Stimulated activated CD8-positive, alpha-beta memory T cell treated with anti-CD3 and anti-CD28 coated beads, Interleukin-2, amount 100 ng/mL, for 1 hour (primary cell): ENCODE measurements at regions not wholly inside any gene's neighbourhood (a gene's known extent, or its start where the extent isn't known, plus 50 kb on each side); places are given as distances from the start of the nearest gene placed in this dataset.
A peak's percentile ranks its signal among the peaks of the same experiment; 100 is the strongest.
"Not testable (repeated sequence)": the region's sequence is repeated elsewhere in the genome, so short reads cannot be mapped to it uniquely, and the experiment has no call there.

Experiments
- DNase-seq, 2 donors: peaks; one replicate each; pipeline ENCODE4 v3.0.0-alpha.2; 2020; ENCODE audit warnings: low read depth in 2 of 2

- DNase-seq, result no peak
These were observed 98.7 kb upstream of the RGS1 start for GRCh38 chr1:192476802-192477298.

GRCh38 chr1:192477630-192478029 is 97.9 kb upstream of the RGS1 start:
- no peak for DNase-seq

GRCh38 chr1:192485692-192486436 is 89.7 kb upstream of the RGS1 start:
- no peak for DNase-seq

DNA sequence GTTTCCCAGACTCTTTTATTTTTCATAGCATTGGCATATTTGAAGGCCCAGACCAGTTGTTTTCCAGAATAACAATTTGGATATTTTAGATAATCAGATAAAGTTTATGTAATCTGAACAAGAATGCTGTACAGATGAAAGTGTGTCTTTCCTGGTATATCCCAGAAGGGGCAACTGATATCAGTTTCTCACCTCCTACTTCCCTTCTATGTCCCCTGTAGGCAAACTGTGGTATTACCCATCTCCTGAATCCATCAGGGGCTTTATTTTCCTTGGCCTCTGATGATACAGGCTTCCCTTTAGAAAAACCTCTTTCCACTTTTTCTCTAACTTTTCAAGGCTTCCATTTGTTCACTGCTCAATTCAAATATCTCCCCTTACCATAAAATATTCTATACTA is 87.5 kb upstream of the RGS1 start:
- no peak for DNase-seq

DNA sequence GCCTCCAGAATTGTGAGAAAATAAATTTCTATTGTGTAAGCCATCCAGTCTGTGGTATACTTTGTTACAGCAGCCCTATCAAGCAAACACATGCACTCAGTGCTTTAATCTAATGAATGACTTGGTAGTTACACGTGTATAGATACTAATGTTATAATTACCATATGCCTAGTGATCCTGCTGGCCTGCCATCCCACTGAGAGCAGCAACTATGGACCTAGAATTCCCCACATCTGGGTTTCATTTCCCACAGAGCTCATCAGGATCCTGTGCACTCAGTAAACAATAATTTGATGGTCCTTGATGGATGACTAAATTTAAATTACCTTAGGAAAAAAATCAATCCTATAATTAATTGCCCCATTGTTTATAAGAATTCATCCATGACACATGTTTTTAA is 86.5 kb upstream of the RGS1 start:
- DNase-seq, result no peak

GRCh38 chr1:192489748-192490147 is 85.8 kb upstream of the RGS1 start:
- DNase-seq, result no peak

GRCh38 chr1:192491804-192492554 is 83.6 kb upstream of the RGS1 start:
- no peak for DNase-seq

- no peak for DNase-seq
These were observed 82.0 kb upstream of the RGS1 start for GRCh38 chr1:192493584-192493983.

DNA sequence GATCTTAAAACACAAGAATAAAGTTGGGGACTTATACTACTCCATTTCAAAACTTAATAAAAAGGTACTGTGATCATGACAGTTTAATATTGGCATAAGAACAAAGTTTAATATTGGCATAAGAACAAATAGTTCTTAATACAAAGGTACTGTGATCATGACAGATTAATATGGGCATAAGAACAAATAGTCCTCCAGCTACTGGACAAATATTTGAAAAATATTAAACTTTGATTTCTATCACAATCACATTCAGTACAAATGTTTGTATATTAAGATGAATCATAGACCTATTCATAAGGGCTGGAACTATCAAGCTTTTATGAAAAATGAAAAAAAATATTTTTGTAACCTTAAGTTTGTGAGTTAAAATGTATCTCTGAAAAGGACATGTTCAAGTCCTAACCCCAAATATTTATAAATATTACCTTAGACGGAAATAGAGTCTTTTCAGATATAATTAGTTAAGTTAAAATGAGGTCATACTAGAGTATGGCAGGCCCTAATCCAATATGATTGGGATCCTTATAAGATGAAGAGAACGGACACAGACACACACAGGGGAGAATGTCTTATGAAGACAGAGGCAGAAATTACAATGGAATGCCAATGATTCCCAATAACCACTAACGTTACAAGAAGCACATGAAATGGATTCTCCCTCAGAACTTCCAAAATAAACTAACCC is 79.1 kb upstream of the RGS1 start:
- DNase-seq, result no peak

GRCh38 chr1:192497214-192497794 is 78.3 kb upstream of the RGS1 start:
- DNase-seq, result no peak

DNA sequence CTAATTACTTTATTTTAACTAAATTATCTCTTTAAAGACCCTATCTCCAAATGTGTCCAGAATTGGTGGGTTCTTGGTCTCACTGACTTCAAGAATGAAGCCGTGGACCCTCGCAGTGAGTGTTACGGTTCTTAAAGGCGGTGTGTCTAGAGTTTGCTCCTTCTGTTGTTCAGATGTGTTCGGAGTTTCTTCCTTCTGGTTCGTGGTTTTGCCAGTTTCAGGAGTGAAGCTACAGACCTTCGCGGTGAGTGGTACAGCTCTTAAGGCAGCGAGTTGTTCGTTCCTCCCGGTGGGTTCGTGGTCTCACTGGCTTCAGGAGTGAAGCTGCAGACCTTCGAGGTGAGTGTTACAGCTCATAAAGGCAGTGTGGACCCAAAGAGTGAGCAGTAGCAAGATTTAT is 77.5 kb upstream of the RGS1 start:
- not testable (repeated sequence) for DNase-seq

DNA sequence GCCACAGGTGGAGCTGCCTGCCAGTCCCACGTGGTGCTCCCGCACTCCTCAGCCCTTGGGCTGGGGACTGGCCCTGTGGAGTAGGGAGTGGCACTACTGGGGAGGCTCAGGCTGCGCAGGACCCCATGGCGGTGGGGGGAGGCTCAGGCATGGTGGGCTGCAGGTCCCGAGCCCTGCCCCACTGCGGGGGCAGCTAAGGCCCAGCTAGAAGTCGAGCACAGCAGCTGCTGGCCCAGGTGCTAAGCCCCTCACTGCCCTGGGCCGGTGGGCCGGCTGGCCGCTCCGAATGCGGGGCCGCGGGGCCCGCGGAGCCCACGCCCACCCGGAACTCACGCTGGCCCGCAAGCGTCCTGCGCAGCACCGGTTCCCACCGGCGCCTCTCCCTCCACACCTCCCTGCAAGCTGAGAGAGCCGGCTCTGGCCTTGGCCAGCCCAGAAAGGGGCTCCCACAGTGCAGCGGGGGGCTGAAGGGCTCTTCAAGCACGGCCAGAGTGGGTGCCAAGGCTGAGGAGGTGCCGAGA is 76.5 kb upstream of the RGS1 start:
- DNase-seq, result not testable (repeated sequence)

DNA sequence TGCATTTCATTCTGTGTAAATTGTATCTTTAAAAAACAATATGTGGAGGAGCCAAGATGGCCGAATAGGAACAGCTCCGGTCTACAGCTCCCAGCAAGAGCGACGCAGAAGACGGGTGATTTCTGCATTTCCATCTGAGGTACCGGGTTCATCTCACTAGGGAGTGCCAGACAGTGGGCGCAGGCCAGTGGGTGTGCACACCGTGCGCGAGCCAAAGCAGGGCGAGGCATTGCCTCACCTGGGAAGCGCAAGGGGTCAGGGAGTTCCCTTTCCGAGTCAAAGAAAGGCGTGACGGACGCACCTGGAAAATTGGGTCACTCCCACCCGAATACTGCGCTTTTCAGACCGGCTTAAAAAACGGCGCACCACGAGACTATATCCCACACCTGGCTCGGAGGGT is 75.0 kb upstream of the RGS1 start:
- DNase-seq, result not testable (repeated sequence)

DNA sequence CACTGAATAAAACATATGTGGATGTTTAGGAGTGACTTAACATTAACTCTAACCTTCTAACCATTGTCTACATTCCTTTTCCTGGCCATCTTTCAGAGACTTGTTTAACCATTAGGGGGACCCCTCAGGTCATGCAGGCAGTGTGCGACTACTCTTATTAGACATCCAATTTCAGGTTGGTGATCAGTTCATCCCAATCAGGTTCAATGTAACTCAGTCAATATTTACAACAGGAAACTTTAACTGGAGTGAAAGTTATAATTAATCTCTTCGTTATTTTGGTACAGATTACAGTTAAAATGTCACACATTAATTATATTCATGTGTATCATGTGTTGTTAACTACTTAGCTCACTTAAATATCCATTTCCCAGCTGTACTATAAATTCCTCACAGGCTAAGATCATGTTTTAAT is 68.8 kb upstream of the RGS1 start:
- no peak for DNase-seq

DNA sequence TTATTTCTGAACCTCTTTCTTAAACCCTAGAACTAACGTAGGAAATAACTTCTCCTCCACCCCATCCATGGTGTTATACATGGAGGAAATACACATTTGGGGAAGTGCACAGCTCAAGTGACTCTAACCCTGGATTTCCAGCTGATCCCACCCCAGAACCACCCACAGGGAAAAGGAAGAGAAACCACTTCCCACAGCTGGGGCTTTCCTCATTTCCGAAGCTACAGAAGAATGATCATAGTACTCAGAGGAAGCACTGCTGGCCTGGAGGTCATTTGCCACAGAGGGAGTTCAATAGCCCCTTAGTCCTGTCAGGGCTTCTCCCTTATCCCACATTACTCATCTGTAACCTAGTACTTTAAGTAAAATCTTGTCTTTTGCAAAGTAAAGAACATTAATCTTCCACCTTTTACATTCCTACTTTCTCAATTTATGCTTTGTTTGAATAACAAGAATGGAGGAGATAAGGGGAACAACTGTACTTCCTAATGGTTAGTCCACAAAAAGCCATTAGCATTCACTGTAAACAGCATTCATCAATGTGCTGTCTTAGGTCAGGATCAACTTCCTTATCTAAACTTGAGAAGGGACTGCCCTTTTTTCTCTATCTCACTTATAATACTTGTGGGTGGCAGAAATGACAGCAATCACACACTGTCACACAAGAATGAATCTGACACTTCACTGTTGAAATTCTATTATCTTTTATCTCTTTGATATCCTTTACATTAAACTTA is 63.0 kb upstream of the RGS1 start:
- no peak for DNase-seq

GRCh38 chr1:192513196-192513595 is 62.4 kb upstream of the RGS1 start:
- no peak for DNase-seq

- DNase-seq, result no peak
These were observed 61.9 kb upstream of the RGS1 start for GRCh38 chr1:192513697-192514096.

DNA sequence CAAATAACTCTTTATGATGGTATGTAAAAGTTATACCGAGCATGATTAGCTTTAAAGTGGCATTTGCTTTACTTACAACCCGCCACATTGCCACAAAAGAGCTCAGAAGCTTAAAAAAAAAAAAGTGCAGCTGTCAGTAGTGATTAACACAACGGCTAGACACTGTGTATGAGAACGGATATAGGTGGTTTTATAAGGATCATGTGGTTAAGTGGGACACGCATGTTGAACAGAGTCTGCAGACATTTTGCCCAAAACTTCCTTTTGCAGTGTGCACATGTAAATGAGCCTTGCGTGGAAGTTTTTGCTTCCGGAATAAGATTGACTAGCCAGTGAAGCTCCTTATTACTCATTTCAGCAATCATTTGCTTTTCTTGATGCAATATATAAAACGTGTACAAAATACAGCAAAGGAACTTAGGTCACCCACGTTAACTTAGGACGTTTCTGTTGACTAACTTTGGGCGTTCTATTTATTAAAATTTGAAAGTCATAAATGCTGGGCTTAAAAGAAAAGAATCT is 58.7 kb upstream of the RGS1 start:
- peak in 1 of 2 donors; percentile 9 for DNase-seq

- not testable (repeated sequence) for DNase-seq
These were observed 57.7 kb upstream of the RGS1 start for GRCh38 chr1:192517716-192518355.

DNA sequence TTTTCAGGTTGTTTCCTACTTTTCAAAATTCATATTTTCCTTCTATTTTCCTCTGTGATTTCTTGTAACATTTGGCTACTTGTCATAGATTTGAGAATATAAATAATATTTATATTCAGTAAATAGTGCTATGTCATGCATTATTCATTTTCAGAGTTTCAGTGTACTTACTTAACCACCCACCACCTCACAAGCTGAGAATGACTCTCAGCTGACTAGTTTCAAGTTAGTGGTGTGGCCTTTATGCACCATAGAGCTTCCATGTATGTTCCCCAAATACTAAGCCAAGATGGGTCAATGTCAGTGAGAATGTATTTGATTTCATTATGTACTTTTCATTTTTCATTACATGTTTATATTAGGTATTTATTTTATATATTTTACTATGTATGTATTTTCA is 56.9 kb upstream of the RGS1 start:
- DNase-seq, result no peak
